SW480 (cell line): ENCODE measurements at regions not wholly inside any gene's neighbourhood (a gene's known extent, or its start where the extent isn't known, plus 50 kb on each side); places are given as distances from the start of the nearest gene placed in this dataset.

Experiments
- DNase-seq: peaks from one replicate; pipeline ENCODE4 v3.0.0-alpha.2; 2016; ENCODE audit warnings: low spot score

DNA sequence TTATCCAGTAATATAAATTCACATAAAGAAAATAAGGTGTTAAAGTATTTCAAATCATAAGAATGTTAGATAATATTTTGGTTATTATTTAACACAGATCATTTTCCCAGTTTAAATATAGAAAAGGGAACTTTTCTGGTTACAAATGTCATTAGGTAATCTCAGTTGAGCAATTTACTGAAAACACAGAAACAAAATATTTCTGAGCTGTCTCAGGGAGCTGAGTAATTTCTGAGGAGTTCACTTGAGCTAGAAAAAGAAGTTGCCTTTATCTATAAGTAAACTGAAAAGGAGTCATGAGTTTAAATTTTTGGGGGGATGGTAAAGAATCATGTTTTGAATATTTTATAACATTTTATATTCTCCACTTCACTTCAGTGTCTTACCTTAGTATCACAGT is 855.4 kb upstream of the ARPP21 start:
- DNase-seq = no peak

DNA sequence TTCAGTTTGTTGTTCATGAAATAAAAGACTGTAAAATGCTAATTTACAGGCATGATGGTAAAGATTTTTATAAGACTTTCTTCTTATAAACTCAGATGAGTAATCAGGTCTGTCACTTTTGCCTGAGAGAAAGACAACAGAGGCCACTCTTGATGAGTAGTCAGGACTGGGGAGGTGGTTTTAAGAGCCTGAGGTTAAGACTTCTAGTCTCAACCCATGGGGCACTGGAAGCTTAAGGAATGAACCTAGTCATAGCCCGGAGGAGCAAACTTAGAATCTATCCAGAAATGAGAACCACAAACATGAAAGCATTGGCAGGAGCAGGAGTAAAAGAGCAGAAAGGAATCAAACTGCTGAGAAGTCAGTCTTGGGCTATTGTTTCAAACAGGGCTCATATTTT is 846.3 kb upstream of the ARPP21 start:
- no peak for DNase-seq

- no peak for DNase-seq
Measured at GRCh38 chr3:34807611-34808010, 831.7 kb upstream of the ARPP21 start.

DNA sequence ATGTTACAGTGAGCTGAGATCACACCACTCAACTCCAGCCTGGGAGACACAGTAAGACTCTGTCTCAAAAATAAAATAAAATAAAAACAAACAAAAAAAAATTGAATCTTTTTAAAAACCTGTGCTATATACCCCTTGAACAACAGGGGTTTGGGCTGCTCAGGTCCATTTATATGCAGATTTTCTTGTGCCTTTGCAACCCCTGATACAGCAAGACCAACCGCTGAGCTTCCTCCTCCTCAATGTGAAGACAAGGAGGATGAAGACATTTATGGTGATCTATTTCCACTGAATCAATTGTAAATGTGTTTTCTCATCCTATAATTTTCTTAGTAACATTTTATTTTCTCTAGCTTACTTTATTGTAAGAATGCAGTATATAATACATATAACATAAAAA is 831.0 kb upstream of the ARPP21 start:
- no peak for DNase-seq

DNA sequence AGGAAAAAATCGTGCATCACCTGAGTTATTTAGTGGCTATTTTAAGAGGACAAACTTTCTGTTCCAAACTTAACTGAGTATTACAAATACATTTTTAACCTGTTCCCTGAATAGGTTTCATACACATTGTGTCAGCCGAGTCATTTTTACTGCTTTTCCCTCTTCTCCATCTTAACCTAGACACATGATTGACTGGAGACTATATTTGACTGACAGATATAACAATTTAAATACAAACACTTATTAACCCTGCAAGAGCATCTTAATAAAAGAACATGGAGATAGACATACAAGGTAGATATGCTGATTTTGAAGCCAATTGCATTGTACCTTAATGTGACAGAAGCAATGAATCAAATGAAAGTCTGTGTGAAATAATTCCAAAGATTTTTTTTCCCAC is 810.5 kb upstream of the ARPP21 start:
- no peak for DNase-seq

DNA sequence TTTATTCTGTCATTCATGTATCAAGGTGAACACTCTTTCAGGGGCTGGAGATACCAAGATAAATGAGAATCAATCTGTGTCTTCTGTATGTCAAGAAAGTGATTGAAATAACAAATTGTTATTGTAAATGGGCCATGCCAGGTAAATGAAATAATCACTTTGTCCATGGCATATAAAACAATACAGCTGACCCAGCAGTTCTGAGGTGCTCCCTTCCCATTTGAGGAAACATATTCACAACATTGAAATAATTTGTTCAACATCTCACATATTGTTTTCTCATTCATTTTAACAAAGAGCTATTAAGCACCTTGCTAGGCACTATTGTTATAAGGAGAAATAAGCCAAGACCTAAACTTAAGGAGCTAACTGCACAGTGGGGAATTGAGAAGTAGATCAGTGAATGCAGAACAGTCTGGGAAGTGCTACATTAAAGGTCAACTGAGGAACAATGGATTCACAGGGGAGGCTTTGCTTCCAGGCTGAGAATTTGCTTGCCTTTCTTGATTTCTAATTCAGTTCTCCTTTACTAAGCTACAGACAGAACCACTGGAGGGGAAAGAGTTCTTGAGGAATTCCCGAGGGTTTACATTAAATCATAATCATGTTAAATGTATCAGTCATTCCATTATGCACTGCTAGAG is 806.3 kb upstream of the ARPP21 start:
- DNase-seq = no peak

- DNase-seq = no peak
Measured at GRCh38 chr3:34837848-34838741, 801.2 kb upstream of the ARPP21 start.

- no peak for DNase-seq
Measured at GRCh38 chr3:34842706-34843480, 796.4 kb upstream of the ARPP21 start.

GRCh38 chr3:34844323-34844620 is 795.1 kb upstream of the ARPP21 start:
- DNase-seq = no peak

DNA sequence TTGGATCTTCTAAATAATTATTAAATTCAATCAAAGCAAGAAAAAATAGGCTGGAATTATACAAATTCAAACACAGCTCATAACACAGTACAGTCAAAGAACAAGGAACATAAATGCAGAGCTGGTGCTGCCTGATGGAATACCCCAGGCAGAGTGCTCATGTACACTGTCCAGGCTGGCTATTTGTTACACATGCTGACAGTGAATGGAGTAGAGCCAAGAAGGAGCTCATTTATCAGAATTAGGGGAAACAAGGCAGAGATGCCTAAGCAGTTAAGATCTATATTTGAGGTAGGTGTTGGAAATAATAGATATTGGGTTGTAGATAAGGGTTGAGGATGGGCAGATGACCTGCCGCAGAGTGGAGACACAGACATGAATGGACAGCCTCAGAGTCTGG is 788.2 kb upstream of the ARPP21 start:
- no peak for DNase-seq

GRCh38 chr3:34852844-34853439 is 786.4 kb upstream of the ARPP21 start:
- DNase-seq = no peak

- DNase-seq = no peak
Measured at GRCh38 chr3:34856081-34856947, 783.0 kb upstream of the ARPP21 start.

DNA sequence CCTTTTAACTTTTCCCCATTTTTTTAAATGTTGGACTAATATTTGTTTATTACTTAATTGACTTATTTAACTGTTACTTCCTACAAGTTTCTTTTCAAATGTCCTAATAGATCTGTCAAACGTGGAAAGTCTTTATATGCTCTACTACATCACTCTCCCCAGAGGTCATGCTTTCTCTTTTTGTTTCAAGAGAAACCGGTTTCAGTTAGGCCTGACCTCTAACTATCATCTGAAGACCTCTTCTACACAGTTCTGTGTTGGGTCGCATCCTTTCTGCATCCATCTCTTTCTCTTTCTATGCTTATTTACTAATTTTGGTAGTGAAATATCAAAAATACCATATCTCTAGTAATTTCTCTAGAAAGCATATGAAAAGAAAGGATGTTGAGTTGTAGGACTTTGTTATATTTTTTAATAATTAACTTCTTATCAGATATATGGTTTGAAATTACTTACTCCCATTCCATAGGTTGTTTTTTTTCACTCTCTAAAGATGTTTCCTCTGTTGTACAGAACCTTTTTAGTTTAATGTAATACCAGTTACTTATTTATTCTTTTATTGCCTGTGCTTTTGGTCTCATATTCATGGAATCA is 781.2 kb upstream of the ARPP21 start:
- DNase-seq = no peak

DNA sequence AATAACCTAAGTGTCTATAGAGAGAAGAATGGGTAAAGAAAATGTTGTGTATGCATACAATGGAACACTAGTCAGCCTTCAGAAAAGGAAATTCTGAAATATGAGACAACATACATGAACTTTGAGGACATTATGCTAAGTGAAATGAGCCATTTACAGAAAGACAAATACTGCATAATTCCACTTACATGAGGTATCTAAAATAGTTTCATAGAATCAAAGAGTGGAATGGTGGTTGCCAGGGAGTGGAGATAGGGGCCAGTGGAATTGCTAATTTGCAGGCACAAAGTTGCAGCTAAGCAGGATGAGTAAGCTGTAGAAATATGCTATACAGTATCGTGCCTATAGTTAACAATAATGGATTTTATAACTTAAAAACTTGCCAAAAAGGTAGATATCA is 779.6 kb upstream of the ARPP21 start:
- DNase-seq = no peak

DNA sequence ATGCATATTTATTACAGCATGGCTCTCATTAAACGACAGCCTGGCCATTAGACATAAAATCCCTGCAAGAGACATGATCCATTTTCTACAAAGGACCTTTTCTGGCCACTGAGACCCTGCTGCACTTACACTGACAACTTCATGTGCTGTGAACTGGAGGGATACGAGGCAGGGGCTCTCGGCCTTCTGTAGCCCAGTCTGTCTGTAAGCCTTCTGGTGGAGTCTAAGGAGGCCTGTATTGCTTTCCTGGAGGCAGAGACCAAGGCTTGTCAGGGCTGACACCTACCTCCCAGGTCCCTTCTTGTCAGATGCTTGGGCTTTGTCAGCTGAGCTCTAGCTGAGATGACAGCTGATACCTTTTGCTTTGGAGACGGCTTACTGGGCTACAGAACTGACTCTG is 776.9 kb upstream of the ARPP21 start:
- DNase-seq = no peak

DNA sequence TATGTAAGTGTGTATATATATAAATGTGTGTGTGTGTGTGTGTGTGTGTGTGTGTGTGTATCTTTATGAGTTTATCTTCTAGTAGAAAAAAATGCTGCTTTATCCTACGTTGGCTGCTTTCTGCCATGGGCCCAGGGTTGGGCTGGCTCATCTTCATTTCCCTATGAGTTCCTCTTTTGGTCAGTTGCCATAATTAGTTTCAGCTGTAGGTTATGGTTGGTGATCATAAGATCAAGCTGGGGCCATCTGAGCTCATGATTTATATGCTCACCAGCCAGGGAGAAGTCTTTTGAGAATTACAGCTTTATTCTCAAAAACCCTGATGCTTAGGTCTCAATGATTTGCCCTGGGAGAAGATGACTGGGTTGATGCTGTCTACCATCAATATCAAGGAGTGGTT is 775.8 kb upstream of the ARPP21 start:
- no peak for DNase-seq

DNA sequence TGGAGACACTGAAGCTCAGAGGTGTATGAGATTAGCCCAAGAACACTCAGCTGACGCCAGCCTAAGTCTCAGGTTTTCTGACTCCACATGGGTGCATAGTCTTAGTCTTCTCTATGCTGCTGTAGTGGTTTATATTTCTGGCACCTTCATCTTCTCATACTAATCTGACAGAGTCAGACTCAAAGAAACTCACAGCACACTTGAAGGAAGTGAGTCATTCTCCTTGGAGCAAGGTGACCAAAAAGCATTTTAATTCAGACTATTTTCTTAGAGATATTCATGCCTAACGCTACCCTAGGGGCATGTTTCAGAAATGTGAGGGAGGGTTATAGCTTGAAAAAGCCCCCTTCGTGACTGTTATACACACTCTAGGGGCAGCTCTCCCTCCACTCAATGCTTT is 775.3 kb upstream of the ARPP21 start:
- DNase-seq = no peak

DNA sequence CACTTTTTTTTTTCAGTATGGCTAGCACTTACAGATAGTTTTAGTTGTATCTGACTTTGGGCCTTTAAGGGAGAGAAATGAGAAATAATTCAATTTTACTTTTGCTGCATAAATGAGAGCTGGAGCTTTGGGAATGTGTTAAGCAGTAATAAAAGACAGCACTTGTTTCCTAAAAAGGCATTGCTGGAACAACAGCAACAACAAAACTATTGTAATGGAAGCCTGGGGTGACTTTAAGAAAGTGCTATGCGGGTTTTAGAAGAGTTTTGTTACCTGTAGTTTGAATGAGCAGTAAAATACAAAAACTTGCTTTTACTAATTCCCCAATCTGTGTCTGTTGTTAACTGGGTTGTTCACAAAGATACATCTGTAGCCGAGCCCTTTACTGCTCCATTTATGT is 774.0 kb upstream of the ARPP21 start:
- DNase-seq = no peak

DNA sequence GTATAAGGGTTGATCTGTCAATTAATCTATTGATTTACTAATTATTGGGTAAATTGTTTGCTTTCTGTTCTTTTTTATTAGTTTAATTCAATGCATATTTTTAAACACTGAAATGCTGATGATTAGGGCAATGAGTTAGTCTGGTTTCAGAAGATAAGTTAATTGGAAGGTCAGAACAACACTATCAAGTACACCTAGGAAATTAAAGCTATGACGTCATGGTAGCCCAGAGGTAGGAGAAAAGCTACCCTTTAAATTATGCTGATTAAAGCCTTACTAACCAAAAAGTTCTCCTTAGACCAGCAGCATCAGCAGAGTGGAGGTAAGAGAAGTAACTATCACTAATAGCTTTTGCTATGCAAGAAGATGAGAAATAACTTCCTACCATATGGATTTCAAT is 770.4 kb upstream of the ARPP21 start:
- DNase-seq = no peak

GRCh38 chr3:34869696-34870095 is 769.6 kb upstream of the ARPP21 start:
- DNase-seq = no peak

DNA sequence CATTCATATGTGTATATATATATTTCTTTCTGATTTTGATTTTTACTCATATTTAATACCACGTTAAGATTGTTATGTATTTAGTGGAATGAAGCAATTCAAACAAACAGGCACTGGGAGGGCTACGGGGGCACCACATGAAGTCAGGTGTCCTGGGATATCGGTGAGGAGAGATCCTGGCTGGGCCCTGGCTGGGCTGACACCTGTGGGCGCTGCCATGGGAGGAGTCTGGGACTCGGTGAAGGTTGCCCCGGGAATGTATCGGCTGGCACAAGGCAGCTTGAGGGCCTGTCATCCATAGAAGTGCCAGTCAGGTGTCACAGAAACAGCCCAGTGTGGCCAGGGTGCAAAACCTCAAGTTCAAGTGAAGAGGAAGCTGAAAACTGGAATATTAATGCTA is 766.9 kb upstream of the ARPP21 start:
- no peak for DNase-seq
